ENCODE measurements at regions not wholly inside any gene's neighbourhood (a gene's known extent, or its start where the extent isn't known, plus 50 kb on each side); places are given as distances from the start of the nearest gene placed in this dataset.

DNA sequence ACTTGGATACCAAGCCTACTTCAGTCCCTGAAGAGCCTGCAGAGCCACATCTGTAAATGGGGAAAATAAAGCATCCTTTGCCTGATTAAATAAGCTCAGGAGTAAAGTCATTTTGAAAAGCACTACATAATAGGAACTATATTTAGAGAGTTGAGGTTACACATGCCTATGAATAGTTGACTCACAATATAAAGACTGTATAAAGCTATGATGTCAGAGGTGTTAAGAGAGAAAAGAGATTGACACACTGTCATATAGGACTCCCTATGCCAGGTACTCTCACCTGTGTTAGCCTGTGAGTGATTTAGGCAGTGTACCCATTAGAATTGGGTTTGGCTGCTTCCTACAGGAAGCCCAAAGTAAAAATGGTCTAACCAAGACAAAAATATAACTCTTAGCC, 87.7 kb upstream of the CRHR1 start:
- Histone ChIP-seq H3K4me3 (replicated peaks in 1 of 3) (no peak overlapping the region), H3K9me3 (no peaks in the 10 kb centered on the region), H3K4me1 (no peaks in the 10 kb centered on the region), H3K36me3 (no peaks in the 10 kb centered on the region), H3K27me3 (no peaks in the 10 kb centered on the region), H3K27ac (no peak overlapping the region)
- intact Hi-C loops (cut with DNase I) = no loop called here
- DNase-seq = no peak
- TF ChIP-seq CTCF (IDR thresholded peaks at IDR 0.05) (no peak), POLR2A (IDR thresholded peaks at IDR 0.05) (no peak)

- intact Hi-C loops (cut with DNase I) = no loop called here
- no peaks in the 10 kb centered on the region for H3K4me1 ChIP-seq
- H3K9me3 ChIP-seq = no peaks in the 10 kb centered on the region
- H3K4me3 ChIP-seq (replicated peaks in 1 of 3) = no peak overlapping the region
- H3K36me3 ChIP-seq = no peaks in the 10 kb centered on the region
- TF ChIP-seq POLR2A (IDR thresholded peaks at IDR 0.05) (no peak), CTCF (IDR thresholded peaks at IDR 0.05) (no peak)
- WGBS, 2 donors = 4 to 12% methylated on average over 1 of the region's 1 CpG
- H3K27me3 ChIP-seq = no peaks in the 10 kb centered on the region
- no peak overlapping the region for H3K27ac ChIP-seq
- DNase-seq = no peak
Observed at GRCh38 chr17:45697076-45697475, 87.0 kb upstream of the CRHR1 start.

- WGBS, 2 donors = 41 to 46% methylated on average over 7 of the region's 7 CpGs
- no peaks in the 10 kb centered on the region for H3K27me3 ChIP-seq
- intact Hi-C loops (cut with DNase I) = no loop called here
Observed at GRCh38 chr17:45700171-45701090, 83.7 kb upstream of the CRHR1 start.

GRCh38 chr17:45702666-45703266, 81.4 kb upstream of the CRHR1 start:
- Histone ChIP-seq H3K36me3 (no peaks in the 10 kb centered on the region), H3K27ac (no peak overlapping the region), H3K4me3 (replicated peaks in 1 of 3) (no peak overlapping the region), H3K4me1 (no peaks in the 10 kb centered on the region), H3K9me3 (no peaks in the 10 kb centered on the region), H3K27me3 (no peaks in the 10 kb centered on the region)
- DNase-seq = no peak
- TF ChIP-seq POLR2A (IDR thresholded peaks at IDR 0.05) = no peak
- TF ChIP-seq CTCF (IDR thresholded peaks at IDR 0.05) = no peak
- WGBS, 2 donors = 43% methylated on average over 1 of the region's 1 CpG
- intact Hi-C loops (cut with DNase I) = no loop called here

More at GRCh38 chr17:45700171-45701090, 83.7 kb upstream of the CRHR1 start:
- no peak overlapping the region for H3K27ac ChIP-seq
- H3K9me3 ChIP-seq = no peaks in the 10 kb centered on the region
- DNase-seq = no peak
- TF ChIP-seq POLR2A (IDR thresholded peaks at IDR 0.05) (no peak), CTCF (IDR thresholded peaks at IDR 0.05) (no peak)
- no peaks in the 10 kb centered on the region for H3K4me1 ChIP-seq
- H3K4me3 ChIP-seq (replicated peaks in 1 of 3) = no peak overlapping the region
- no peaks in the 10 kb centered on the region for H3K36me3 ChIP-seq

GRCh38 chr17:45703348-45703747, 80.8 kb upstream of the CRHR1 start:
- 51 to 54% methylated on average over 1 to 4 of the region's 5 CpGs for WGBS, 2 donors
- H3K36me3 ChIP-seq = no peaks in the 10 kb centered on the region
- no peaks in the 10 kb centered on the region for H3K4me1 ChIP-seq
- intact Hi-C loops (cut with DNase I) = no loop called here
- no peaks in the 10 kb centered on the region for H3K27me3 ChIP-seq
- H3K27ac ChIP-seq = no peak overlapping the region
- no peak overlapping the region for H3K4me3 ChIP-seq (replicated peaks in 1 of 3)
- no peak for TF ChIP-seq CTCF (IDR thresholded peaks at IDR 0.05)
- no peak for TF ChIP-seq POLR2A (IDR thresholded peaks at IDR 0.05)
- no peaks in the 10 kb centered on the region for H3K9me3 ChIP-seq
- no peak for DNase-seq

Measured in thyroid gland (tissue), 4 donors.